H1 (cell line): ENCODE measurements at regions not wholly inside any gene's neighbourhood (a gene's known extent, or its start where the extent isn't known, plus 50 kb on each side); places are given as distances from the start of the nearest gene placed in this dataset.

Experiments
- FOSL1 ChIP-seq: IDR thresholded peaks from 2 replicates; pipeline ENCODE4 v1.6.1; 2011; ENCODE audit warnings: mild to moderate bottlenecking, low read depth, low read length, moderate library complexity; ENCODE audit not compliant: insufficient read depth
- JUND ChIP-seq: IDR thresholded peaks from 2 replicates; pipeline ENCODE4 v1.6.1; 2011; ENCODE audit warnings: mild to moderate bottlenecking, improper control_type of control experiment, low read length
- NRF1 ChIP-seq: IDR thresholded peaks from 2 replicates; pipeline ENCODE4 v1.6.1; 2011; ENCODE audit warnings: mild to moderate bottlenecking, low read depth, low read length, improper control_type of control experiment
- PHF8 ChIP-seq: fragments of 200-600 bp; sonication (generic); conservative IDR thresholded peaks from 2 replicates; pipeline ENCODE4 v1.7.1; 2012; ENCODE audit warnings: low read depth, mild to moderate bottlenecking, inconsistent platforms, low read length, moderate library complexity

- no peak for TF ChIP-seq NRF1
- no peak for TF ChIP-seq FOSL1
- TF ChIP-seq JUND = no peak
- TF ChIP-seq PHF8 = no peak
These were observed 230.3 kb upstream of the TYRP1 start (continued) for GRCh38 chr9:12462861-12463260.
